CD4-positive, CD25-positive, alpha-beta regulatory T cell (primary cell): ENCODE measurements at regions not wholly inside any gene's neighbourhood (a gene's known extent, or its start where the extent isn't known, plus 50 kb on each side); places are given as distances from the start of the nearest gene placed in this dataset.
A peak's percentile ranks its signal among the peaks of the same experiment; 100 is the strongest.

Experiments used
- ATAC-seq, 2 donors: fragments of 150-1000 bp; cut with Tn5 transposase; one replicate each; pipeline ENCODE4 v1.10.0; 2021; ENCODE audit warnings: low read depth in 2 of 2, moderate number of reproducible peaks in 2 of 2, moderate library complexity in 1 of 2
- DNase-seq, 3 donors: peaks; one replicate each; pipeline versions ENCODE4 v3.0.0 to v3.0.0-alpha.2; 2012 to 2022; ENCODE audit warnings: mixed read lengths in 1 of 3
- H3K27ac ChIP-seq: one replicate; pipeline ENCODE4 v1.7.0; 2013; ENCODE audit warnings: mild to moderate bottlenecking, low read length; ENCODE audit not compliant: insufficient read depth, poor library complexity, severe bottlenecking
- H3K27me3 ChIP-seq: one replicate; pipeline ENCODE4 v1.7.0; 2013; ENCODE audit warnings: low read length; ENCODE audit not compliant: control insufficient read depth, insufficient read depth
- H3K36me3 ChIP-seq: one replicate; pipeline ENCODE4 v1.7.0; 2013; ENCODE audit warnings: mild to moderate bottlenecking, low read length, moderate library complexity; ENCODE audit not compliant: control insufficient read depth, insufficient read depth
- H3K4me1 ChIP-seq: 2 replicates; pipeline ENCODE4 v1.7.0; 2013; ENCODE audit warnings: mild to moderate bottlenecking, low read length; ENCODE audit not compliant: insufficient read depth, control insufficient read depth, poor library complexity, severe bottlenecking
- H3K4me3 ChIP-seq: one replicate; pipeline ENCODE4 v1.7.0; 2013; ENCODE audit warnings: low read depth, mild to moderate bottlenecking, low read length, moderate library complexity
- H3K9me3 ChIP-seq, 2 experiments: 1 replicate in 1 of 2; 2 replicates in 1 of 2; pipeline ENCODE4 v1.7.0; 2013; ENCODE audit warnings: low read length in 2 of 2, mild to moderate bottlenecking in 1 of 2, moderate library complexity in 1 of 2; ENCODE audit not compliant: control insufficient read depth in 2 of 2
- H3K27ac Mint-ChIP-seq, 3 donors: one replicate each; pipeline ENCODE4 v1.8.0; 2020 to 2022; ENCODE audit warnings: mild to moderate bottlenecking in 3 of 3, mixed read lengths in 3 of 3, moderate library complexity in 2 of 3
- H3K27me3 Mint-ChIP-seq: one replicate; pipeline ENCODE4 v1.8.0; 2022; ENCODE audit warnings: mild to moderate bottlenecking, mixed read lengths
- H3K36me3 Mint-ChIP-seq: one replicate; pipeline ENCODE4 v1.8.0; 2020; ENCODE audit warnings: mixed read lengths
- H3K4me1 Mint-ChIP-seq, 4 donors: one replicate each; pipeline ENCODE4 v1.8.0; 2020 to 2022; ENCODE audit warnings: mixed read lengths in 4 of 4, mild to moderate bottlenecking in 1 of 4
- H3K4me3 Mint-ChIP-seq, 4 donors: one replicate each; pipeline ENCODE4 v1.8.0; 2020 to 2022; ENCODE audit warnings: mild to moderate bottlenecking in 4 of 4, mixed read lengths in 4 of 4, moderate library complexity in 3 of 4
- H3K9me3 Mint-ChIP-seq, 7 donors: one replicate each; pipeline ENCODE4 v1.8.0; 2020 to 2022; ENCODE audit warnings: mixed read lengths in 7 of 7, mild to moderate bottlenecking in 3 of 7, moderate library complexity in 2 of 7

GRCh38 chr1:55463814-55464475, 248.8 kb upstream of the USP24 start:
- H3K36me3 Mint-ChIP-seq = no peaks in the 10 kb centered on the region
- H3K27ac Mint-ChIP-seq = no peak overlapping the region
- peak in 1 of 3 donors; percentile 2 for DNase-seq
- no peaks in the 10 kb centered on the region for H3K36me3 ChIP-seq
- H3K27me3 ChIP-seq = peaks cover 2% of the 10 kb centered on the region
- no peaks in the 10 kb centered on the region for H3K4me1 Mint-ChIP-seq
- H3K27me3 Mint-ChIP-seq = no peaks in the 10 kb centered on the region
- ATAC-seq = no peak
- no peak overlapping the region for H3K27ac ChIP-seq
- no peaks in the 10 kb centered on the region for H3K9me3 ChIP-seq
- H3K4me1 ChIP-seq = no peaks in the 10 kb centered on the region
- H3K4me3 ChIP-seq = no peak overlapping the region
- H3K4me3 Mint-ChIP-seq = no peak overlapping the region
- H3K9me3 Mint-ChIP-seq = no peaks in the 10 kb centered on the region

GRCh38 chr1:55457874-55458273, 242.7 kb upstream of the USP24 start:
- Mint-ChIP-seq H3K4me1 (no peaks in the 10 kb centered on the region), H3K27me3 (peaks cover 8% of the 10 kb centered on the region), H3K9me3 (peaks cover 0 to 14% (median 4%) of the 10 kb centered on the region in 7 donors), H3K27ac (no peak overlapping the region), H3K4me3 (no peak overlapping the region), H3K36me3 (no peaks in the 10 kb centered on the region)
- H3K9me3 ChIP-seq = no peaks in the 10 kb centered on the region
- ATAC-seq (no peak), DNase-seq (no peak)
- H3K27me3 ChIP-seq = no peaks in the 10 kb centered on the region
- no peaks in the 10 kb centered on the region for H3K36me3 ChIP-seq
- H3K4me1 ChIP-seq = no peaks in the 10 kb centered on the region
- no peak overlapping the region for H3K4me3 ChIP-seq
- no peak overlapping the region for H3K27ac ChIP-seq

- Mint-ChIP-seq H3K9me3 (peaks cover 0 to 14% (median 4%) of the 10 kb centered on the region in 7 donors), H3K27me3 (peaks cover 8% of the 10 kb centered on the region), H3K4me3 (no peak overlapping the region), H3K4me1 (no peaks in the 10 kb centered on the region), H3K36me3 (no peaks in the 10 kb centered on the region), H3K27ac (no peak overlapping the region)
- Histone ChIP-seq H3K27me3 (no peaks in the 10 kb centered on the region), H3K36me3 (no peaks in the 10 kb centered on the region), H3K4me3 (no peak overlapping the region), H3K27ac (no peak overlapping the region), H3K4me1 (no peaks in the 10 kb centered on the region), H3K9me3 (no peaks in the 10 kb centered on the region)
- ATAC-seq = no peak
- DNase-seq = no peak
Observed at GRCh38 chr1:55456971-55457370, 241.8 kb upstream of the USP24 start.

GRCh38 chr1:55448261-55448660, 233.1 kb upstream of the USP24 start:
- H3K9me3 Mint-ChIP-seq = peaks cover 0 to 5% (median 0%) of the 10 kb centered on the region in 7 donors

GRCh38 chr1:55447488-55447887, 232.3 kb upstream of the USP24 start:
- DNase-seq = no peak
- no peak for ATAC-seq
- peaks cover 0 to 5% (median 0%) of the 10 kb centered on the region in 7 donors for H3K9me3 Mint-ChIP-seq

More at GRCh38 chr1:55448261-55448660, 233.1 kb upstream of the USP24 start:
- Mint-ChIP-seq H3K27ac (no peak overlapping the region), H3K27me3 (peaks cover 6% of the 10 kb centered on the region), H3K4me1 (no peaks in the 10 kb centered on the region), H3K4me3 (no peak overlapping the region), H3K36me3 (no peaks in the 10 kb centered on the region)
- Histone ChIP-seq H3K9me3 (no peaks in the 10 kb centered on the region), H3K36me3 (no peaks in the 10 kb centered on the region), H3K27ac (no peak overlapping the region), H3K4me1 (no peaks in the 10 kb centered on the region), H3K4me3 (no peak overlapping the region), H3K27me3 (no peaks in the 10 kb centered on the region)
- no peak for DNase-seq
- ATAC-seq = no peak

GRCh38 chr1:55446351-55446750, 231.2 kb upstream of the USP24 start:
- peaks cover 6% of the 10 kb centered on the region for H3K27me3 Mint-ChIP-seq
- ATAC-seq (no peak), DNase-seq (no peak)
- no peak overlapping the region for H3K4me3 Mint-ChIP-seq
- Histone ChIP-seq H3K4me1 (no peaks in the 10 kb centered on the region), H3K36me3 (no peaks in the 10 kb centered on the region), H3K4me3 (no peak overlapping the region), H3K27me3 (no peaks in the 10 kb centered on the region), H3K9me3 (no peaks in the 10 kb centered on the region), H3K27ac (no peak overlapping the region)
- peaks cover 0 to 5% (median 0%) of the 10 kb centered on the region in 7 donors for H3K9me3 Mint-ChIP-seq
- H3K27ac Mint-ChIP-seq = no peak overlapping the region
- H3K4me1 Mint-ChIP-seq = no peaks in the 10 kb centered on the region
- H3K36me3 Mint-ChIP-seq = no peaks in the 10 kb centered on the region

More at GRCh38 chr1:55447488-55447887, 232.3 kb upstream of the USP24 start:
- Mint-ChIP-seq H3K27ac (no peak overlapping the region), H3K27me3 (peaks cover 6% of the 10 kb centered on the region), H3K4me3 (no peak overlapping the region), H3K36me3 (no peaks in the 10 kb centered on the region), H3K4me1 (no peaks in the 10 kb centered on the region)
- Histone ChIP-seq H3K4me3 (no peak overlapping the region), H3K9me3 (no peaks in the 10 kb centered on the region), H3K4me1 (no peaks in the 10 kb centered on the region), H3K36me3 (no peaks in the 10 kb centered on the region), H3K27ac (no peak overlapping the region), H3K27me3 (no peaks in the 10 kb centered on the region)

GRCh38 chr1:55445416-55445815, 230.3 kb upstream of the USP24 start:
- Mint-ChIP-seq H3K9me3 (peaks cover 0 to 3% (median 0%) of the 10 kb centered on the region in 7 donors), H3K36me3 (no peaks in the 10 kb centered on the region), H3K27ac (no peak overlapping the region), H3K4me3 (no peak overlapping the region), H3K4me1 (no peaks in the 10 kb centered on the region), H3K27me3 (peaks cover 6% of the 10 kb centered on the region)
- Histone ChIP-seq H3K4me3 (no peak overlapping the region), H3K27me3 (no peaks in the 10 kb centered on the region), H3K27ac (no peak overlapping the region), H3K36me3 (no peaks in the 10 kb centered on the region), H3K9me3 (no peaks in the 10 kb centered on the region), H3K4me1 (no peaks in the 10 kb centered on the region)
- ATAC-seq = no peak
- DNase-seq = peak in 1 of 3 donors; percentile 46

GRCh38 chr1:55444667-55445066, 229.5 kb upstream of the USP24 start:
- H3K27me3 ChIP-seq = no peaks in the 10 kb centered on the region
- Mint-ChIP-seq H3K9me3 (peaks cover 0 to 2% (median 0%) of the 10 kb centered on the region in 7 donors), H3K27ac (no peak overlapping the region), H3K4me3 (no peak overlapping the region), H3K36me3 (no peaks in the 10 kb centered on the region), H3K4me1 (no peaks in the 10 kb centered on the region), H3K27me3 (peaks cover 3% of the 10 kb centered on the region)
- H3K4me3 ChIP-seq = no peak overlapping the region
- no peak for ATAC-seq
- no peaks in the 10 kb centered on the region for H3K4me1 ChIP-seq
- DNase-seq = no peak
- no peaks in the 10 kb centered on the region for H3K36me3 ChIP-seq
- no peak overlapping the region for H3K27ac ChIP-seq
- no peaks in the 10 kb centered on the region for H3K9me3 ChIP-seq
